Liver (tissue), 7 donors: ENCODE measurements at regions not wholly inside any gene's neighbourhood (a gene's known extent, or its start where the extent isn't known, plus 50 kb on each side); places are given as distances from the start of the nearest gene placed in this dataset.
A peak's percentile ranks its signal among the peaks of the same experiment; 100 is the strongest.

ENCODE experiments used
- DNase-seq: peaks from one replicate; pipeline ENCODE4 v3.0.0-alpha.2; 2017; ENCODE audit warnings: low spot score
- H3K27ac ChIP-seq, 2 donors: one replicate each; pipeline ENCODE4 v1.7.0; 2013; ENCODE audit warnings: inconsistent platforms in 2 of 2, low read length in 2 of 2, control low read depth in 1 of 2, low read depth in 1 of 2, mild to moderate bottlenecking in 1 of 2
- H3K27me3 ChIP-seq, 4 donors: one replicate each; pipeline versions ENCODE4 v1.6.1 to v1.7.0; 2013; ENCODE audit warnings: low read length in 3 of 4, inconsistent platforms in 1 of 4, mild to moderate bottlenecking in 1 of 4, moderate library complexity in 1 of 4; ENCODE audit not compliant: control insufficient read depth in 4 of 4, insufficient read depth in 4 of 4
- H3K36me3 ChIP-seq, 4 donors: one replicate each; pipeline versions ENCODE4 v1.6.1 to v1.7.0; 2013; ENCODE audit warnings: low read length in 3 of 4, mild to moderate bottlenecking in 3 of 4, low read depth in 1 of 4, moderate library complexity in 1 of 4; ENCODE audit not compliant: control insufficient read depth in 4 of 4, insufficient read depth in 3 of 4
- H3K4me1 ChIP-seq, 4 donors: one replicate each; pipeline versions ENCODE4 v1.6.1 to v1.7.0; 2013; ENCODE audit warnings: low read length in 3 of 4, mild to moderate bottlenecking in 3 of 4, moderate library complexity in 1 of 4; ENCODE audit not compliant: control insufficient read depth in 4 of 4, insufficient read depth in 4 of 4
- H3K4me3 ChIP-seq, 3 donors: one replicate each; pipeline versions ENCODE4 v1.6.1 to v1.7.0; 2013; ENCODE audit warnings: low read length in 3 of 3, control low read depth in 1 of 3, low read depth in 1 of 3, mild to moderate bottlenecking in 1 of 3
- H3K9ac ChIP-seq, 2 donors: one replicate each; pipeline ENCODE4 v1.7.0; 2013; ENCODE audit warnings: low read length in 2 of 2, mild to moderate bottlenecking in 2 of 2, moderate library complexity in 2 of 2, control low read depth in 1 of 2, low read depth in 1 of 2
- H3K9me3 ChIP-seq, 4 donors: one replicate each; pipeline versions ENCODE4 v1.6.1 to v1.7.0; 2013; ENCODE audit warnings: low read length in 3 of 4; ENCODE audit not compliant: control insufficient read depth in 4 of 4
- EGR1 ChIP-seq, 2 donors: IDR thresholded peaks; 2 replicates each; pipeline ENCODE4 v1.6.1; 2016 to 2018; ENCODE audit warnings: antibody characterized with exemption in 2 of 2, low read depth in 2 of 2
- FOXA1 ChIP-seq: IDR thresholded peaks from 2 replicates; pipeline ENCODE4 v1.6.1; 2016; ENCODE audit warnings: antibody characterized with exemption
- FOXA2 ChIP-seq: IDR thresholded peaks from 2 replicates; pipeline ENCODE4 v1.6.1; 2016; ENCODE audit warnings: antibody characterized with exemption
- GABPA ChIP-seq, 2 donors: IDR thresholded peaks in 1 of 2; conservative IDR thresholded peaks in 1 of 2; 2 replicates each; pipeline ENCODE4 v1.6.1; 2016; ENCODE audit warnings: antibody characterized with exemption in 2 of 2, mild to moderate bottlenecking in 1 of 2, moderate library complexity in 1 of 2
- HNF4A ChIP-seq, 2 donors: conservative IDR thresholded peaks; 2 replicates each; pipeline ENCODE4 v1.6.1; 2016; ENCODE audit warnings: antibody characterized with exemption in 2 of 2, mild to moderate bottlenecking in 2 of 2
- HNF4G ChIP-seq: IDR thresholded peaks from 2 replicates; pipeline ENCODE4 v1.6.1; 2016; ENCODE audit warnings: antibody characterized with exemption
- JUND ChIP-seq, 2 donors: IDR thresholded peaks; 2 replicates each; pipeline ENCODE4 v1.6.1; 2016; ENCODE audit warnings: antibody characterized with exemption in 2 of 2
- MAX ChIP-seq: IDR thresholded peaks from 2 replicates; pipeline ENCODE4 v1.6.1; 2016; ENCODE audit warnings: antibody characterized with exemption
- NR2F2 ChIP-seq: IDR thresholded peaks from 2 replicates; pipeline ENCODE4 v1.6.1; 2016; ENCODE audit warnings: antibody characterized with exemption
- RAD21 ChIP-seq, 2 donors: IDR thresholded peaks; 2 replicates each; pipeline ENCODE4 v1.6.1; 2016; ENCODE audit warnings: antibody characterized with exemption in 2 of 2, mild to moderate bottlenecking in 2 of 2
- RXRA ChIP-seq, 2 donors: IDR thresholded peaks; 2 replicates each; pipeline ENCODE4 v1.6.1; 2017 to 2018; ENCODE audit warnings: antibody characterized with exemption in 2 of 2, mild to moderate bottlenecking in 1 of 2
- TAF1 ChIP-seq: conservative IDR thresholded peaks from 2 replicates; pipeline ENCODE4 v1.6.1; 2016; ENCODE audit warnings: antibody characterized with exemption, mild to moderate bottlenecking
- ZBTB33 ChIP-seq: IDR thresholded peaks from 2 replicates; pipeline ENCODE4 v1.6.1; 2016; ENCODE audit warnings: antibody characterized with exemption
- WGBS: extraction: QIAGEN DNeasy Blood & Tissue Kit; methylation state at CpG from one replicate; pipeline ENCODE4 v1.1.7; 2013; 5-methylcytosine and 5-hydroxymethylcytosine counted together
- donor health status: healthy.
- donor health status: healthy.
- donor health status: healthy.
- donor health status: healthy.

- Histone ChIP-seq H3K27ac (peak overlapping the region; percentile 9 to 71), H3K4me1 (peaks cover 0 to 12% (median 3%) of the 10 kb centered on the region in 4 donors), H3K36me3 (no peaks in the 10 kb centered on the region), H3K9me3 (no peaks in the 10 kb centered on the region), H3K27me3 (no peaks in the 10 kb centered on the region), H3K4me3 (peak overlapping the region in 2 of 3 donors; percentile 2 to 36), H3K9ac (peak overlapping the region in 1 of 2 donors; percentile 10)
- TF ChIP-seq RAD21 (IDR thresholded peaks at IDR 0.05) (peak in 1 of 2 donors; percentile 7), ZBTB33 (no peak)
- no peak for DNase-seq
- WGBS, result 9% methylated on average over 4 of the region's 4 CpGs
Observed at GRCh38 chrX:40952855-40953254, 132.4 kb upstream of the USP9X start.

GRCh38 chrX:40953369-40953768, 131.9 kb upstream of the USP9X start:
- Histone ChIP-seq H3K27ac (peak overlapping the region; percentile 23 to 71), H3K36me3 (no peaks in the 10 kb centered on the region), H3K9me3 (no peaks in the 10 kb centered on the region), H3K4me3 (peak overlapping the region in 1 of 3 donors; percentile 36), H3K27me3 (no peaks in the 10 kb centered on the region), H3K4me1 (peaks cover 0 to 12% (median 3%) of the 10 kb centered on the region in 4 donors), H3K9ac (peak overlapping the region in 1 of 2 donors; percentile 10)
- no peak for TF ChIP-seq FOXA2
- peak in 1 of 2 donors; percentile 7 for TF ChIP-seq HNF4A (conservative IDR thresholded peaks at IDR 0.05)
- no peak for DNase-seq
- 60% methylated on average over 2 of the region's 2 CpGs for WGBS

- H3K4me1 ChIP-seq, result peaks cover 0 to 3% (median 1%) of the 10 kb centered on the region in 4 donors
- 47% methylated on average over 4 of the region's 4 CpGs for WGBS
- H3K27me3 ChIP-seq, result no peaks in the 10 kb centered on the region
- no peaks in the 10 kb centered on the region for H3K9me3 ChIP-seq
- H3K36me3 ChIP-seq, result no peaks in the 10 kb centered on the region
- H3K27ac ChIP-seq, result no peak overlapping the region
- no peak for TF ChIP-seq NR2F2
- TF ChIP-seq EGR1 (IDR thresholded peaks at IDR 0.05; ENCODE audit: low read depth in 2 of 2), result no peak
- no peak for TF ChIP-seq HNF4A (conservative IDR thresholded peaks at IDR 0.05)
- TF ChIP-seq FOXA1, result no peak
- no peak for TF ChIP-seq TAF1
- TF ChIP-seq JUND (IDR thresholded peaks at IDR 0.05), result no peak
- TF ChIP-seq HNF4G, result no peak
- no peak for TF ChIP-seq RXRA (IDR thresholded peaks at IDR 0.05)
- no peak for TF ChIP-seq MAX
- TF ChIP-seq GABPA (IDR thresholded peaks at IDR 0.05 in 1 of 2, conservative IDR thresholded peaks at IDR 0.05 in 1 of 2), result no peak
- TF ChIP-seq ZBTB33, result no peak
- no peak overlapping the region for H3K9ac ChIP-seq
- H3K4me3 ChIP-seq, result no peak overlapping the region
- no peak for DNase-seq
Observed at GRCh38 chrX:40960041-40960440, 125.2 kb upstream of the USP9X start.
